ENCODE measurements at regions not wholly inside any gene's neighbourhood (a gene's known extent, or its start where the extent isn't known, plus 50 kb on each side); places are given as distances from the start of the nearest gene placed in this dataset.

GRCh38 chr2:47666332-47666731, 95.5 kb upstream of the KCNK12 start:
- Histone ChIP-seq H3K4me3 (no peak overlapping the region), H3K4me1 (ENCODE audit: control insufficient read depth in 1 of 2, low read depth in 2 of 2) (peaks cover 0 to 4% of the 10 kb centered on the region in 2 donors), H3K9me3 (no peaks in the 10 kb centered on the region), H3K27ac (no peak overlapping the region), H3K27me3 (replicated peaks; ENCODE audit: insufficient read depth) (no peaks in the 10 kb centered on the region), H3K36me3 (no peaks in the 10 kb centered on the region)
- ATAC-seq (ENCODE audit: insufficient number of reproducible peaks, low FRiP score, low read depth), result no peak
- no peak for DNase-seq (ENCODE audit: low spot score)
- TF ChIP-seq CTCF (IDR thresholded peaks at IDR 0.05), result no peak

GRCh38 chr2:47664817-47665216, 94.0 kb upstream of the KCNK12 start:
- H3K4me1 ChIP-seq (ENCODE audit: control insufficient read depth in 1 of 2, low read depth in 2 of 2), result peaks cover 0 to 4% of the 10 kb centered on the region in 2 donors
- ATAC-seq (ENCODE audit: insufficient number of reproducible peaks, low FRiP score, low read depth), result no peak
- H3K4me3 ChIP-seq, result no peak overlapping the region
- DNase-seq (ENCODE audit: low spot score), result no peak
- no peaks in the 10 kb centered on the region for H3K9me3 ChIP-seq
- H3K36me3 ChIP-seq, result no peaks in the 10 kb centered on the region
- H3K27me3 ChIP-seq (replicated peaks; ENCODE audit: insufficient read depth), result no peaks in the 10 kb centered on the region
- TF ChIP-seq CTCF (IDR thresholded peaks at IDR 0.05), result no peak
- H3K27ac ChIP-seq, result no peak overlapping the region

GRCh38 chr2:47662552-47662951, 91.8 kb upstream of the KCNK12 start:
- Histone ChIP-seq H3K9me3 (no peaks in the 10 kb centered on the region), H3K4me3 (no peak overlapping the region), H3K4me1 (ENCODE audit: control insufficient read depth in 1 of 2, low read depth in 2 of 2) (peaks cover 0 to 4% of the 10 kb centered on the region in 2 donors), H3K27ac (no peak overlapping the region), H3K27me3 (replicated peaks; ENCODE audit: insufficient read depth) (no peaks in the 10 kb centered on the region), H3K36me3 (no peaks in the 10 kb centered on the region)
- ATAC-seq (ENCODE audit: insufficient number of reproducible peaks, low FRiP score, low read depth) (no peak), DNase-seq (ENCODE audit: low spot score) (no peak)
- TF ChIP-seq CTCF (IDR thresholded peaks at IDR 0.05), result no peak

- Histone ChIP-seq H3K4me3 (no peak overlapping the region), H3K27me3 (replicated peaks; ENCODE audit: insufficient read depth) (no peaks in the 10 kb centered on the region), H3K4me1 (ENCODE audit: control insufficient read depth in 1 of 2, low read depth in 2 of 2) (peaks cover 0 to 4% of the 10 kb centered on the region in 2 donors), H3K9me3 (no peaks in the 10 kb centered on the region), H3K36me3 (no peaks in the 10 kb centered on the region), H3K27ac (no peak overlapping the region)
- ATAC-seq (ENCODE audit: insufficient number of reproducible peaks, low FRiP score, low read depth), result no peak
- DNase-seq (ENCODE audit: low spot score), result no peak
- no peak for TF ChIP-seq CTCF (IDR thresholded peaks at IDR 0.05)
These were observed 90.5 kb upstream of the KCNK12 start for GRCh38 chr2:47661310-47661709.

- no peaks in the 10 kb centered on the region for H3K9me3 ChIP-seq
- no peak for TF ChIP-seq CTCF (IDR thresholded peaks at IDR 0.05)
- DNase-seq (ENCODE audit: low spot score), result no peak
These were observed 89.4 kb upstream of the KCNK12 start for GRCh38 chr2:47660168-47660567.

More at GRCh38 chr2:47660168-47660567, 89.4 kb upstream of the KCNK12 start:
- Histone ChIP-seq H3K4me3 (no peak overlapping the region), H3K27me3 (replicated peaks; ENCODE audit: insufficient read depth) (no peaks in the 10 kb centered on the region), H3K4me1 (ENCODE audit: control insufficient read depth in 1 of 2, low read depth in 2 of 2) (peaks cover 0 to 4% of the 10 kb centered on the region in 2 donors), H3K36me3 (no peaks in the 10 kb centered on the region), H3K27ac (no peak overlapping the region)
- ATAC-seq (ENCODE audit: insufficient number of reproducible peaks, low FRiP score, low read depth), result no peak

Measured in thoracic aorta (tissue), 2 donors.